GM13976 (cell line): ENCODE measurements at regions not wholly inside any gene's neighbourhood (a gene's known extent, or its start where the extent isn't known, plus 50 kb on each side); places are given as distances from the start of the nearest gene placed in this dataset.

Experiments
- DNase-seq: peaks from one replicate; pipeline ENCODE4 v3.0.0; 2012; ENCODE audit warnings: low spot score
- CTCF ChIP-seq: IDR thresholded peaks from 2 replicates; pipeline ENCODE4 v1.5.1; 2012; ENCODE audit warnings: borderline replicate concordance, mild to moderate bottlenecking; ENCODE audit not compliant: insufficient read depth; ENCODE audit errors: extremely low read depth, missing control alignments, control extremely low read depth
- in situ Hi-C: fragments of 300-500 bp; cut with MboI; formaldehyde crosslinking; loops from one replicate; pipeline ENCODE4 v1.12.0; 2022; ENCODE audit warnings: low sequenced_read_pairs, mixed read lengths, inconsistent platforms; ENCODE audit not compliant: unreplicated experiment

GRCh38 chr4:180120068-180120467 lies 2123.1 kb upstream of the TENM3 start:
- in situ Hi-C loops, result no loop called here

GRCh38 chr4:180134091-180134866 lies 2108.9 kb upstream of the TENM3 start:
- TF ChIP-seq CTCF, result no peak
- no peak for DNase-seq
- in situ Hi-C loops, result no loop called here

More at GRCh38 chr4:180120068-180120467, 2123.1 kb upstream of the TENM3 start:
- no peak for TF ChIP-seq CTCF
- no peak for DNase-seq

- no peak for DNase-seq
- no peak for TF ChIP-seq CTCF
- in situ Hi-C loops, result no loop called here
Measured at GRCh38 chr4:180141734-180142133, 2101.5 kb upstream of the TENM3 start.

- in situ Hi-C loops, result no loop called here
- no peak for TF ChIP-seq CTCF
- DNase-seq, result no peak
Measured at GRCh38 chr4:180148737-180149136, 2094.5 kb upstream of the TENM3 start.

- no peak for TF ChIP-seq CTCF
- in situ Hi-C loops, result no loop called here
- DNase-seq, result no peak
Measured at GRCh38 chr4:180150818-180151217, 2092.4 kb upstream of the TENM3 start.

- in situ Hi-C loops, result no loop called here
- DNase-seq, result no peak
- TF ChIP-seq CTCF, result no peak
Measured at GRCh38 chr4:180152831-180153230, 2090.4 kb upstream of the TENM3 start.

GRCh38 chr4:180153587-180153986 lies 2089.6 kb upstream of the TENM3 start:
- DNase-seq, result no peak
- TF ChIP-seq CTCF, result no peak
- in situ Hi-C loops, result no loop called here
